B cell (primary cell): ENCODE measurements at regions not wholly inside any gene's neighbourhood (a gene's known extent, or its start where the extent isn't known, plus 50 kb on each side); places are given as distances from the start of the nearest gene placed in this dataset.

Experiments
- ATAC-seq: fragments of 200-7000 bp; cut with Tn5 transposase; one replicate; pipeline ENCODE4 v1.10.0; 2021; ENCODE audit warnings: low read depth, mild to moderate bottlenecking, moderate number of reproducible peaks, moderate library complexity
- CTCF ChIA-PET: fragments of 350-600 bp; sonication (Branson Sonifier 250); formaldehyde crosslinking; loops from one replicate; lab custom pipeline; 2021; ENCODE audit warnings: antibody characterized with exemption, inconsistent platforms; lab: Charles Lee
- POLR2A ChIA-PET: fragments of 350-600 bp; sonication (Branson Sonifier 250); formaldehyde crosslinking; loops from one replicate; lab custom pipeline; 2021; ENCODE audit warnings: antibody characterized with exemption; lab: Charles Lee
- DNase-seq: peaks from one replicate; pipeline ENCODE4 v3.0.0; 2013
- H2AFZ ChIP-seq: 2 replicates; pipeline ENCODE4 v1.6.1; 2012; ENCODE audit warnings: mild to moderate bottlenecking, low read depth, low read length; ENCODE audit not compliant: insufficient read depth, poor library complexity, severe bottlenecking
- H3K27ac ChIP-seq, 2 donors: 1 replicate in 1 of 2; 2 replicates in 1 of 2; pipeline ENCODE4 v1.5.1; 2012 to 2013; ENCODE audit warnings: low read length in 2 of 2, mild to moderate bottlenecking in 2 of 2, moderate library complexity in 1 of 2
- H3K27me3 ChIP-seq, 4 experiments: fragments of 200-600 bp in 1 of 4; sonication (generic) in 1 of 4; replicated peaks in 1 of 4; 1 replicate in 2 of 4; 2 replicates in 2 of 4; pipeline versions ENCODE4 v1.6.1 to v1.7.0; 2013 to 2016; ENCODE audit warnings: low read length in 3 of 4, mild to moderate bottlenecking in 2 of 4, mixed read lengths in 1 of 4, moderate library complexity in 1 of 4; ENCODE audit not compliant: insufficient read depth in 4 of 4, control insufficient read depth in 3 of 4; ENCODE audit errors: control extremely low read depth in 1 of 4
- H3K36me3 ChIP-seq, 2 experiments: replicated peaks in 1 of 2; 1 replicate in 1 of 2; 2 replicates in 1 of 2; pipeline versions ENCODE4 v1.6.1 to v1.7.1; 2013; ENCODE audit warnings: low read length in 1 of 2; ENCODE audit not compliant: insufficient read depth in 2 of 2, control insufficient read depth in 1 of 2; ENCODE audit errors: control extremely low read depth in 1 of 2, extremely low read depth in 1 of 2
- H3K4me1 ChIP-seq, 2 donors: fragments of 200-600 bp in 1 of 2; sonication (generic) in 1 of 2; 1 replicate in 1 of 2; 2 replicates in 1 of 2; pipeline versions ENCODE4 v1.5.1 to v1.6.1; 2013 to 2017; ENCODE audit warnings: low read length in 2 of 2; ENCODE audit not compliant: control insufficient read depth in 2 of 2, insufficient read depth in 2 of 2
- H3K4me2 ChIP-seq: replicated peaks from 2 replicates; pipeline ENCODE3; 2012; ENCODE audit warnings: mild to moderate bottlenecking, low read depth, low read length; ENCODE audit not compliant: poor library complexity, severe bottlenecking
- H3K4me3 ChIP-seq, 5 experiments: fragments of 200-600 bp in 1 of 5; sonication (generic) in 1 of 5; 1 replicate in 3 of 5; 2 replicates in 2 of 5; pipeline versions ENCODE4 v1.5.1 to v1.7.0; 2011 to 2016; ENCODE audit warnings: low read length in 4 of 5, mild to moderate bottlenecking in 4 of 5, low read depth in 2 of 5, control low read depth in 1 of 5, moderate library complexity in 1 of 5; ENCODE audit not compliant: insufficient read depth in 1 of 5; ENCODE audit errors: control extremely low read depth in 1 of 5, extremely low read depth in 1 of 5
- H3K79me2 ChIP-seq: fragments of 200-600 bp; sonication (generic); one replicate; pipeline ENCODE4 v1.6.0; 2016; ENCODE audit warnings: low read length; ENCODE audit not compliant: control insufficient read depth, insufficient read depth
- H3K9ac ChIP-seq: fragments of 200-600 bp; sonication (generic); 2 replicates; pipeline ENCODE4 v1.6.1; 2017; ENCODE audit warnings: mild to moderate bottlenecking, low read length, moderate library complexity
- H3K9me3 ChIP-seq, 3 donors: one replicate each; pipeline versions ENCODE4 v1.6.1 to v1.7.1; 2013; ENCODE audit warnings: low read length in 2 of 3; ENCODE audit not compliant: control insufficient read depth in 2 of 3, insufficient read depth in 1 of 3; ENCODE audit errors: control extremely low read depth in 1 of 3
- H4K20me1 ChIP-seq: 2 replicates; pipeline ENCODE4 v1.6.0; 2012; ENCODE audit warnings: mild to moderate bottlenecking, low read length; ENCODE audit not compliant: insufficient read depth, control insufficient read depth, poor library complexity, severe bottlenecking
- H3K27ac Mint-ChIP-seq: one replicate; pipeline ENCODE4 v1.8.0; 2021; ENCODE audit warnings: mixed read lengths
- H3K27me3 Mint-ChIP-seq: one replicate; pipeline ENCODE4 v1.8.0; 2021; ENCODE audit warnings: mixed read lengths
- H3K4me1 Mint-ChIP-seq: one replicate; pipeline ENCODE4 v1.8.0; 2021; ENCODE audit warnings: mixed read lengths
- H3K4me3 Mint-ChIP-seq: one replicate; pipeline ENCODE4 v1.8.0; 2021; ENCODE audit warnings: mixed read lengths
- H3K9me3 Mint-ChIP-seq: one replicate; pipeline ENCODE4 v1.8.0; 2022; ENCODE audit warnings: mixed read lengths; ENCODE audit not compliant: insufficient read depth
- CTCF ChIP-seq: fragments of 200-600 bp; IDR thresholded peaks from one replicate; pipeline ENCODE4 v1.8.0; 2022; ENCODE audit warnings: antibody characterized with exemption, mild to moderate bottlenecking
- EZH2 ChIP-seq: IDR thresholded peaks from 2 replicates; pipeline ENCODE4 v1.6.1; 2012; ENCODE audit warnings: borderline replicate concordance, low read depth, mild to moderate bottlenecking, moderate library complexity, low read length; ENCODE audit not compliant: insufficient read depth, poor library complexity, severe bottlenecking
- WGBS: methylation state at CpG from one replicate; pipeline ENCODE4 v1.1.5; 2013; ENCODE audit warnings: missing lambda C conversion rate; ENCODE audit not compliant: insufficient coverage; 5-methylcytosine and 5-hydroxymethylcytosine counted together
- intact Hi-C: fragments of 100-400 bp; cut with micrococcal nuclease; formaldehyde crosslinking; loops from one replicate; pipeline ENCODE4 v1.10.0; 2022

- H3K27ac ChIP-seq = no peak overlapping the region
- no peak overlapping the region for H3K4me2 ChIP-seq
- H3K4me1 ChIP-seq = peaks cover 4 to 5% of the 10 kb centered on the region in 2 donors
- H3K79me2 ChIP-seq = no peaks in the 10 kb centered on the region
- WGBS = 93% methylated on average over 13 of the region's 13 CpGs
- Mint-ChIP-seq H3K27ac (no peak overlapping the region), H3K4me1 (peaks cover 7% of the 10 kb centered on the region), H3K9me3 (no peaks in the 10 kb centered on the region), H3K4me3 (no peak overlapping the region), H3K27me3 (peaks cover 43% of the 10 kb centered on the region)
- ChIA-PET CTCF (interaction anchor here (2.5 kb wide), 1 partner anchor 177 kb away, joined by 9 read pairs; no protein-coding TSS in a partner anchor), POLR2A (no interaction called here)
- TF ChIP-seq CTCF (no peak), EZH2 (no peak)
- H2AFZ ChIP-seq = no peak overlapping the region
- no peaks in the 10 kb centered on the region for H3K36me3 ChIP-seq
- ATAC-seq (no peak), DNase-seq (no peak)
- H3K27me3 ChIP-seq = peaks cover 0 to 27% (median 5%) of the 10 kb centered on the region in 4 experiments
- H3K4me3 ChIP-seq = no peak overlapping the region
- no peak overlapping the region for H3K9ac ChIP-seq
- H4K20me1 ChIP-seq = no peaks in the 10 kb centered on the region
- intact Hi-C loops = no loop called here
- H3K9me3 ChIP-seq = no peaks in the 10 kb centered on the region
Observed at GRCh38 chr17:79215631-79216030, 141.0 kb downstream of the ENGASE start.

- POLR2A ChIA-PET = no interaction called here
- H3K4me3 Mint-ChIP-seq = no peak overlapping the region
- peaks cover 2% of the 10 kb centered on the region for H3K4me1 Mint-ChIP-seq
- Histone ChIP-seq H3K79me2 (no peaks in the 10 kb centered on the region), H3K36me3 (no peaks in the 10 kb centered on the region), H3K4me1 (no peaks in the 10 kb centered on the region), H3K4me3 (no peak overlapping the region), H3K9me3 (no peaks in the 10 kb centered on the region), H3K27ac (no peak overlapping the region), H3K4me2 (no peak overlapping the region), H4K20me1 (no peaks in the 10 kb centered on the region), H2AFZ (no peak overlapping the region), H3K27me3 (peaks cover 0 to 22% (median 4%) of the 10 kb centered on the region in 4 experiments), H3K9ac (no peak overlapping the region)
- peaks cover 42% of the 10 kb centered on the region for H3K27me3 Mint-ChIP-seq
- H3K9me3 Mint-ChIP-seq = no peaks in the 10 kb centered on the region
- no peak for TF ChIP-seq EZH2
- TF ChIP-seq CTCF = no peak
- intact Hi-C loops = no loop called here
- no peak for DNase-seq
- CTCF ChIA-PET = interaction anchor here (2.5 kb wide), 1 partner anchor 178 kb away, joined by 9 read pairs; no protein-coding TSS in a partner anchor
- ATAC-seq = no peak
- H3K27ac Mint-ChIP-seq = no peak overlapping the region
- 42% methylated on average over 20 of the region's 20 CpGs for WGBS
Observed at GRCh38 chr17:79214940-79215604, 140.4 kb downstream of the ENGASE start.
